K562 (cell line): ENCODE measurements at regions not wholly inside any gene's neighbourhood (a gene's known extent, or its start where the extent isn't known, plus 50 kb on each side); places are given as distances from the start of the nearest gene placed in this dataset.

Source experiments
- ATAC-seq: fragments of 200-7000 bp; cut with Tn5 transposase; 3 replicates; pipeline ENCODE4 v1.9.1; 2020; ENCODE audit warnings: moderate library complexity
- BruUV-seq: library from RNA; stranded (reverse); fragments of 400-500 nt; replicated peaks from 2 replicates; lab custom pipeline; 2021; lab: Mats Ljungman, UMichigan
- CTCF ChIA-PET: fragments of 300-600 bp; formaldehyde crosslinking; extraction: SDS; loops from one replicate; lab custom pipeline; 2021; ENCODE audit warnings: low intra/inter-chr PET ratio; lab: Yijun Ruan, JAX
- POLR2A ChIA-PET: fragments of 300-600, 350-650 bp; sonication (Branson Sonifier 250); formaldehyde crosslinking; extraction: SDS; loops from one replicate; lab custom pipeline; 2021; ENCODE audit warnings: antibody characterized with exemption, inconsistent platforms; lab: Yijun Ruan, JAX
- DNase-seq, 4 experiments: peaks; one replicate each; pipeline versions ENCODE4 v3.0.0 to v3.0.0-alpha.2; 2011 to 2018; ENCODE audit warnings: low spot score in 3 of 4, mixed read lengths in 3 of 4; ENCODE audit errors: extremely low read depth in 1 of 4
- FAIRE-seq: peaks from 2 replicates; lab custom pipeline; 2011; peaks lifted over from hg19 to GRCh38; lab: Jason Lieb, UNC
- H2AFZ ChIP-seq: 2 replicates; pipeline ENCODE4 v1.6.0; 2011; ENCODE audit warnings: low read depth, low read length, control low read depth, inconsistent platforms
- H3K27ac ChIP-seq: fragments of 200-600 bp; 3 replicates; pipeline ENCODE4 v1.8.0; 2011; ENCODE audit warnings: low read depth, mild to moderate bottlenecking, control low read depth, inconsistent platforms, low read length, moderate library complexity, mixed read lengths; ENCODE audit errors: extremely low read depth
- H3K27me3 ChIP-seq, 2 experiments: fragments of 300-600 bp in 1 of 2; 2 replicates in 1 of 2; 3 replicates in 1 of 2; pipeline versions ENCODE4 v1.6.0 to v1.8.0; 2011; ENCODE audit warnings: inconsistent platforms in 2 of 2, low read length in 2 of 2, mild to moderate bottlenecking in 1 of 2, mixed read lengths in 1 of 2, moderate library complexity in 1 of 2; ENCODE audit not compliant: control insufficient read depth in 2 of 2, insufficient read depth in 2 of 2
- H3K36me3 ChIP-seq: fragments of 300-600 bp; 3 replicates; pipeline ENCODE4 v1.8.0; 2011; ENCODE audit warnings: mild to moderate bottlenecking, low read length, inconsistent platforms; ENCODE audit not compliant: control insufficient read depth, insufficient read depth
- H3K4me1 ChIP-seq, 2 experiments: fragments of 200-600 bp in 1 of 2; replicated peaks in 1 of 2; 2 replicates in 1 of 2; 3 replicates in 1 of 2; pipeline versions ENCODE4 v1.5.1 to v1.8.0; 2011; ENCODE audit warnings: inconsistent platforms in 2 of 2, low read length in 2 of 2, mild to moderate bottlenecking in 1 of 2, mixed read lengths in 1 of 2, moderate library complexity in 1 of 2; ENCODE audit not compliant: control insufficient read depth in 2 of 2, insufficient read depth in 2 of 2
- H3K4me2 ChIP-seq: 2 replicates; pipeline ENCODE4 v1.6.1; 2011; ENCODE audit warnings: low read length, control low read depth, inconsistent platforms, mixed read lengths; ENCODE audit not compliant: insufficient read depth
- H3K4me3 ChIP-seq: fragments of 200-600 bp; sonication (generic), shearing (Covaris generic); 2 replicates; pipeline ENCODE4 v1.5.1; 2016; ENCODE audit warnings: control low read depth, inconsistent platforms
- H3K79me2 ChIP-seq: fragments of 200-600 bp; 3 replicates; pipeline ENCODE4 v1.8.0; 2011; ENCODE audit warnings: low read length, inconsistent platforms; ENCODE audit not compliant: control insufficient read depth, insufficient read depth
- H3K9ac ChIP-seq, 2 experiments: 2 replicates each; pipeline versions ENCODE4 v1.6.0 to v1.6.1; 2011; ENCODE audit warnings: low read depth in 2 of 2, low read length in 2 of 2, control low read depth in 1 of 2, inconsistent platforms in 1 of 2, mild to moderate bottlenecking in 1 of 2, mixed read lengths in 1 of 2; ENCODE audit not compliant: insufficient read depth in 1 of 2
- H3K9me1 ChIP-seq: one replicate; pipeline ENCODE4 v1.6.0; 2011; ENCODE audit warnings: inconsistent platforms, mild to moderate bottlenecking, low read length, moderate library complexity; ENCODE audit not compliant: control insufficient read depth, insufficient read depth
- H3K9me3 ChIP-seq: replicated peaks from 2 replicates; pipeline ENCODE4 v1.5.1; 2011; ENCODE audit warnings: low read depth, low read length, inconsistent platforms; ENCODE audit not compliant: control insufficient read depth, insufficient read depth
- H4K20me1 ChIP-seq: replicated peaks from 2 replicates; pipeline ENCODE4 v1.6.1; 2011; ENCODE audit warnings: low read length, inconsistent platforms, mixed read lengths; ENCODE audit not compliant: control insufficient read depth, insufficient read depth
- ATF1 ChIP-seq, 2 experiments: fragments of 450-650 bp in 1 of 2; IDR thresholded peaks; 2 replicates each; pipeline ENCODE4 v1.6.1; 2016; ENCODE audit warnings: missing compliant biosample characterization in 1 of 2, missing genetic modification characterization in 1 of 2
- CBX1 ChIP-seq: sonication (generic); IDR thresholded peaks from 2 replicates; pipeline ENCODE4 v1.6.1; 2016; ENCODE audit warnings: antibody characterized with exemption, low read depth, mild to moderate bottlenecking
- CBX2 ChIP-seq: fragments of 200-600 bp; sonication (generic); IDR thresholded peaks from one replicate; pipeline ENCODE4 v1.6.1; 2012; ENCODE audit warnings: mild to moderate bottlenecking, low read length, inconsistent platforms; ENCODE audit not compliant: insufficient read depth, poor library complexity, severe bottlenecking
- EP400 ChIP-seq: fragments of 450-650 bp; IDR thresholded peaks from 2 replicates; pipeline ENCODE4 v1.6.1; 2017; ENCODE audit warnings: antibody characterized with exemption, mild to moderate bottlenecking, moderate library complexity
- MBD1 ChIP-seq: fragments of 250-450 bp; sonication (Bioruptor Pico); IDR thresholded peaks from 2 replicates; pipeline ENCODE4 v1.8.0; 2022; ENCODE audit warnings: inconsistent platforms
- MLLT1 ChIP-seq, 2 experiments: fragments of 450-650 bp; IDR thresholded peaks; 2 replicates each; pipeline ENCODE4 v1.6.1; 2016
- MTA2 ChIP-seq: fragments of 450-650 bp; IDR thresholded peaks from 2 replicates; pipeline ENCODE4 v1.6.1; 2016; ENCODE audit warnings: low read depth
- NFXL1 ChIP-seq: fragments of 450-650 bp; formaldehyde crosslinking; IDR thresholded peaks from 2 replicates; pipeline ENCODE4 v1.4.0; 2021; ENCODE audit warnings: mild to moderate bottlenecking
- POLR2B ChIP-seq: fragments of 450-650 bp; IDR thresholded peaks from 2 replicates; pipeline ENCODE4 v1.6.1; 2018; ENCODE audit warnings: low read depth; ENCODE audit not compliant: partially characterized antibody
- RCOR1 ChIP-seq, 2 experiments: IDR thresholded peaks; 2 replicates each; pipeline ENCODE4 v1.6.1; 2012; ENCODE audit warnings: low read depth in 2 of 2, low read length in 2 of 2, borderline replicate concordance in 1 of 2, improper control_type of control experiment in 1 of 2
- ZBTB8A ChIP-seq: fragments of 450-650 bp; IDR thresholded peaks from 2 replicates; pipeline ENCODE4 v1.6.1; 2018; ENCODE audit warnings: mild to moderate bottlenecking, moderate library complexity; ENCODE audit not compliant: partially characterized antibody
- ZNF212 ChIP-seq: fragments of 450-650 bp; formaldehyde crosslinking; IDR thresholded peaks from 2 replicates; pipeline ENCODE4 v1.4.0; 2020; ENCODE audit warnings: mild to moderate bottlenecking
- ZNF699 ChIP-seq: fragments of 250-450 bp; sonication (Bioruptor Pico); IDR thresholded peaks from 2 replicates; pipeline ENCODE4 v1.8.0; 2021; ENCODE audit warnings: mild to moderate bottlenecking, moderate library complexity; ENCODE audit not compliant: insufficient replicate concordance
- in situ Hi-C: fragments of 300-500 bp; cut with MboI; formaldehyde crosslinking; loops from 4 replicates; pipeline ENCODE4 v1.15.0; 2018; ENCODE audit warnings: inconsistent platforms, mixed read lengths
- intact Hi-C: fragments of 100-400 bp; cut with micrococcal nuclease; formaldehyde crosslinking; loops from 2 replicates; pipeline ENCODE4 v1.14.2; 2022
- TF ChIP-seq, protein P1 (sequence below): fragments of 150-350 bp; IDR thresholded peaks from 2 replicates; pipeline ENCODE4 v1.6.1; 2014; ENCODE audit warnings: low read depth, mild to moderate bottlenecking, low read length, borderline replicate concordance
- TF ChIP-seq, protein P2 (sequence below), 2 experiments: fragments of 200-800 bp in 1 of 2; sonication (Bioruptor generic) in 1 of 2; sonication (generic) in 1 of 2; formaldehyde crosslinking in 1 of 2; IDR thresholded peaks in 1 of 2; conservative IDR thresholded peaks in 1 of 2; 2 replicates each; pipeline versions ENCODE4 v1.5.0 to v1.6.1; 2016 to 2020; ENCODE audit warnings: missing compliant biosample characterization in 1 of 2, missing genetic modification characterization in 1 of 2, missing genetic modification reagents in 1 of 2

- FAIRE-seq (no peak), DNase-seq (no peak), ATAC-seq (no peak)
- H4K20me1 ChIP-seq, result no peaks in the 10 kb centered on the region
- in situ Hi-C loops (no loop called here), intact Hi-C loops (no loop called here)
- no peaks in the 10 kb centered on the region for H3K9me3 ChIP-seq
- H3K36me3 ChIP-seq, result no peaks in the 10 kb centered on the region
- ChIA-PET POLR2A (no interaction called here), CTCF (no interaction called here)
- no peaks in the 10 kb centered on the region for H3K4me1 ChIP-seq
- H3K4me3 ChIP-seq, result no peak overlapping the region
- H3K4me2 ChIP-seq, result no peak overlapping the region
- no peak overlapping the region for H3K27ac ChIP-seq
- no TSS peak for BruUV-seq
- no peaks in the 10 kb centered on the region for H3K79me2 ChIP-seq
- H3K9ac ChIP-seq, result no peak overlapping the region
- H2AFZ ChIP-seq, result no peak overlapping the region
- H3K9me1 ChIP-seq, result no peaks in the 10 kb centered on the region
- H3K27me3 ChIP-seq, result no peaks in the 10 kb centered on the region
- no peak for TF ChIP-seq EP400
- TF ChIP-seq, protein P1, sequence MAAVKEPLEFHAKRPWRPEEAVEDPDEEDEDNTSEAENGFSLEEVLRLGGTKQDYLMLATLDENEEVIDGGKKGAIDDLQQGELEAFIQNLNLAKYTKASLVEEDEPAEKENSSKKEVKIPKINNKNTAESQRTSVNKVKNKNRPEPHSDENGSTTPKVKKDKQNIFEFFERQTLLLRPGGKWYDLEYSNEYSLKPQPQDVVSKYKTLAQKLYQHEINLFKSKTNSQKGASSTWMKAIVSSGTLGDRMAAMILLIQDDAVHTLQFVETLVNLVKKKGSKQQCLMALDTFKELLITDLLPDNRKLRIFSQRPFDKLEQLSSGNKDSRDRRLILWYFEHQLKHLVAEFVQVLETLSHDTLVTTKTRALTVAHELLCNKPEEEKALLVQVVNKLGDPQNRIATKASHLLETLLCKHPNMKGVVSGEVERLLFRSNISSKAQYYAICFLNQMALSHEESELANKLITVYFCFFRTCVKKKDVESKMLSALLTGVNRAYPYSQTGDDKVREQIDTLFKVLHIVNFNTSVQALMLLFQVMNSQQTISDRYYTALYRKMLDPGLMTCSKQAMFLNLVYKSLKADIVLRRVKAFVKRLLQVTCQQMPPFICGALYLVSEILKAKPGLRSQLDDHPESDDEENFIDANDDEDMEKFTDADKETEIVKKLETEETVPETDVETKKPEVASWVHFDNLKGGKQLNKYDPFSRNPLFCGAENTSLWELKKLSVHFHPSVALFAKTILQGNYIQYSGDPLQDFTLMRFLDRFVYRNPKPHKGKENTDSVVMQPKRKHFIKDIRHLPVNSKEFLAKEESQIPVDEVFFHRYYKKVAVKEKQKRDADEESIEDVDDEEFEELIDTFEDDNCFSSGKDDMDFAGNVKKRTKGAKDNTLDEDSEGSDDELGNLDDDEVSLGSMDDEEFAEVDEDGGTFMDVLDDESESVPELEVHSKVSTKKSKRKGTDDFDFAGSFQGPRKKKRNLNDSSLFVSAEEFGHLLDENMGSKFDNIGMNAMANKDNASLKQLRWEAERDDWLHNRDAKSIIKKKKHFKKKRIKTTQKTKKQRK, result no peak
- TF ChIP-seq ZNF699 (CRISPR knock-in tag), result no peak
- TF ChIP-seq CBX1, result no peak
- no peak for TF ChIP-seq ATF1 (CRISPR knock-in tag; IDR thresholded peaks at IDR 0.05)
- no peak for TF ChIP-seq ATF1 (tag; IDR thresholded peaks at IDR 0.05)
- TF ChIP-seq CBX2, result no peak
- no peak for TF ChIP-seq NFXL1 (CRISPR knock-in tag)
- TF ChIP-seq POLR2B, result no peak
- TF ChIP-seq, protein P2, sequence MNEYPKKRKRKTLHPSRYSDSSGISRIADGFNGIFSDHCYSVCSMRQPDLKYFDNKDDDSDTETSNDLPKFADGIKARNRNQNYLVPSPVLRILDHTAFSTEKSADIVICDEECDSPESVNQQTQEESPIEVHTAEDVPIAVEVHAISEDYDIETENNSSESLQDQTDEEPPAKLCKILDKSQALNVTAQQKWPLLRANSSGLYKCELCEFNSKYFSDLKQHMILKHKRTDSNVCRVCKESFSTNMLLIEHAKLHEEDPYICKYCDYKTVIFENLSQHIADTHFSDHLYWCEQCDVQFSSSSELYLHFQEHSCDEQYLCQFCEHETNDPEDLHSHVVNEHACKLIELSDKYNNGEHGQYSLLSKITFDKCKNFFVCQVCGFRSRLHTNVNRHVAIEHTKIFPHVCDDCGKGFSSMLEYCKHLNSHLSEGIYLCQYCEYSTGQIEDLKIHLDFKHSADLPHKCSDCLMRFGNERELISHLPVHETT (CRISPR knock-in tag; conservative IDR thresholded peaks at IDR 0.05 in 1 of 2, IDR thresholded peaks at IDR 0.05 in 1 of 2), result no peak
- no peak for TF ChIP-seq ZNF212 (CRISPR knock-in tag)
- TF ChIP-seq RCOR1 (IDR thresholded peaks at IDR 0.05; ENCODE audit: borderline replicate concordance in 1 of 2, low read depth in 2 of 2, low read length in 2 of 2), result no peak
- no peak for TF ChIP-seq MBD1 (CRISPR knock-in tag)
- TF ChIP-seq MLLT1 (IDR thresholded peaks at IDR 0.05), result no peak
- no peak for TF ChIP-seq ZBTB8A
- no peak for TF ChIP-seq MTA2
Observed at GRCh38 chr12:84313323-84313675, 599.3 kb downstream of the SLC6A15 start.
